Stimulated activated CD8-positive, alpha-beta memory T cell treated with anti-CD3 and anti-CD28 coated beads, Interleukin-7, amount 100 ng/mL, for 48 hours (primary cell): ENCODE measurements at regions not wholly inside any gene's neighbourhood (a gene's known extent, or its start where the extent isn't known, plus 50 kb on each side); places are given as distances from the start of the nearest gene placed in this dataset.

ENCODE experiments used
- DNase-seq, 2 donors: peaks; one replicate each; pipeline ENCODE4 v3.0.0-alpha.2; 2020; ENCODE audit warnings: low read depth in 1 of 2; ENCODE audit errors: extremely low read depth in 1 of 2

- no peak for DNase-seq
These were observed 109.2 kb upstream of the UBL3 start for GRCh38 chr13:29959603-29960002.

GRCh38 chr13:29959086-29959485 lies 108.7 kb upstream of the UBL3 start:
- no peak for DNase-seq

- no peak for DNase-seq
These were observed 108.1 kb upstream of the UBL3 start for GRCh38 chr13:29958476-29958875.

GRCh38 chr13:29957320-29957719 lies 106.9 kb upstream of the UBL3 start:
- DNase-seq: no peak

GRCh38 chr13:29956853-29957252 lies 106.4 kb upstream of the UBL3 start:
- no peak for DNase-seq

- no peak for DNase-seq
These were observed 104.8 kb upstream of the UBL3 start for GRCh38 chr13:29955137-29955650.

- no peak for DNase-seq
These were observed 103.9 kb upstream of the UBL3 start for GRCh38 chr13:29954082-29955028.

GRCh38 chr13:29953542-29953941 lies 103.1 kb upstream of the UBL3 start:
- no peak for DNase-seq

GRCh38 chr13:29952245-29952644 lies 101.8 kb upstream of the UBL3 start:
- no peak for DNase-seq

- no peak for DNase-seq
These were observed 98.4 kb upstream of the UBL3 start for GRCh38 chr13:29948791-29949190.

- no peak for DNase-seq
These were observed 97.8 kb upstream of the UBL3 start for GRCh38 chr13:29948244-29948643.

- no peak for DNase-seq
These were observed 97.4 kb upstream of the UBL3 start for GRCh38 chr13:29947839-29948238.

- DNase-seq: no peak
These were observed 95.7 kb upstream of the UBL3 start for GRCh38 chr13:29946093-29946492.

GRCh38 chr13:29943686-29944085 lies 93.3 kb upstream of the UBL3 start:
- no peak for DNase-seq

- DNase-seq: no peak
These were observed 92.9 kb upstream of the UBL3 start for GRCh38 chr13:29943273-29943672.

GRCh38 chr13:29940715-29941114 lies 90.3 kb upstream of the UBL3 start:
- DNase-seq: no peak

- DNase-seq: no peak
These were observed 88.7 kb upstream of the UBL3 start for GRCh38 chr13:29939158-29939557.

- DNase-seq: no peak
These were observed 87.4 kb upstream of the UBL3 start for GRCh38 chr13:29937841-29938240.

- DNase-seq: no peak
These were observed 87.0 kb upstream of the UBL3 start for GRCh38 chr13:29937379-29937778.

GRCh38 chr13:29936956-29937355 lies 86.5 kb upstream of the UBL3 start:
- DNase-seq: no peak

- no peak for DNase-seq
These were observed 85.8 kb upstream of the UBL3 start for GRCh38 chr13:29936051-29936813.
